H9 (cell line): ENCODE measurements at regions not wholly inside any gene's neighbourhood (a gene's known extent, or its start where the extent isn't known, plus 50 kb on each side); places are given as distances from the start of the nearest gene placed in this dataset.

Experiments used
- DNase-seq: peaks from one replicate; pipeline ENCODE4 v3.0.0-alpha.2; 2017
- H2AFZ ChIP-seq: one replicate; pipeline ENCODE4 v1.6.1; 2013; ENCODE audit warnings: mild to moderate bottlenecking, low read length, control low read depth, moderate library complexity
- H2AK5ac ChIP-seq: 2 replicates; pipeline ENCODE4 v1.6.1; 2013; ENCODE audit warnings: low read length, control low read depth, mixed read lengths; ENCODE audit not compliant: insufficient read length
- H2BK120ac ChIP-seq: one replicate; pipeline ENCODE4 v1.6.1; 2013; ENCODE audit warnings: low read depth, mild to moderate bottlenecking, low read length, control low read depth, inconsistent platforms; ENCODE audit not compliant: poor library complexity, severe bottlenecking
- H2BK12ac ChIP-seq: 2 replicates; pipeline ENCODE4 v1.6.1; 2013; ENCODE audit warnings: low read length, control low read depth, mixed read lengths, low read depth; ENCODE audit not compliant: insufficient read length
- H2BK15ac ChIP-seq: 2 replicates; pipeline ENCODE4 v1.6.1; 2013; ENCODE audit warnings: low read depth, low read length, control low read depth
- H2BK20ac ChIP-seq: one replicate; pipeline ENCODE4 v1.6.1; 2013; ENCODE audit warnings: low read depth, mild to moderate bottlenecking, low read length, control low read depth, inconsistent platforms; ENCODE audit not compliant: poor library complexity, severe bottlenecking
- H2BK5ac ChIP-seq: 2 replicates; pipeline ENCODE4 v1.6.1; 2013; ENCODE audit warnings: low read length, control low read depth, mixed read lengths; ENCODE audit not compliant: insufficient read length
- H3K14ac ChIP-seq: 2 replicates; pipeline ENCODE4 v1.6.1; 2013; ENCODE audit warnings: low read length, control low read depth; ENCODE audit not compliant: insufficient read depth
- H3K18ac ChIP-seq: 2 replicates; pipeline ENCODE4 v1.6.1; 2013; ENCODE audit warnings: low read depth, mild to moderate bottlenecking, mixed read lengths, low read length, control low read depth; ENCODE audit not compliant: insufficient read length
- H3K23ac ChIP-seq: 2 replicates; pipeline ENCODE4 v1.6.1; 2013; ENCODE audit warnings: low read length, control low read depth, mixed read lengths, low read depth; ENCODE audit not compliant: insufficient read length
- H3K23me2 ChIP-seq: 2 replicates; pipeline ENCODE4 v1.6.1; 2013; ENCODE audit warnings: low read depth, mild to moderate bottlenecking, mixed read lengths, low read length, control low read depth; ENCODE audit not compliant: insufficient read length, poor library complexity, severe bottlenecking
- H3K27ac ChIP-seq: 2 replicates; pipeline ENCODE4 v1.5.1; 2013; ENCODE audit warnings: low read length, control low read depth, mixed read lengths, low read depth; ENCODE audit not compliant: insufficient read length
- H3K27me3 ChIP-seq: 2 replicates; pipeline ENCODE4 v1.6.1; 2013; ENCODE audit warnings: low read length, control low read depth, inconsistent platforms; ENCODE audit not compliant: insufficient read depth
- H3K4ac ChIP-seq: 2 replicates; pipeline ENCODE4 v1.6.1; 2013; ENCODE audit warnings: low read depth, mild to moderate bottlenecking, control low read depth, inconsistent platforms, low read length, moderate library complexity
- H3K4me1 ChIP-seq: 2 replicates; pipeline ENCODE4 v1.6.1; 2013; ENCODE audit warnings: low read length, control low read depth, inconsistent platforms; ENCODE audit not compliant: insufficient read depth
- H3K4me2 ChIP-seq: 2 replicates; pipeline ENCODE4 v1.6.1; 2013; ENCODE audit warnings: low read length, control low read depth, mixed read lengths; ENCODE audit not compliant: insufficient read length, insufficient read depth
- H3K56ac ChIP-seq: 2 replicates; pipeline ENCODE4 v1.6.1; 2013; ENCODE audit warnings: low read depth, mild to moderate bottlenecking, mixed read lengths, low read length, control low read depth; ENCODE audit not compliant: insufficient read length
- H3K79me1 ChIP-seq: 2 replicates; pipeline ENCODE4 v1.6.1; 2013; ENCODE audit warnings: low read depth, mild to moderate bottlenecking, moderate library complexity, low read length, control low read depth, inconsistent platforms; ENCODE audit not compliant: insufficient read depth, poor library complexity, severe bottlenecking
- H3K79me2 ChIP-seq: 2 replicates; pipeline ENCODE4 v1.6.1; 2013; ENCODE audit warnings: low read length, control low read depth, inconsistent platforms; ENCODE audit not compliant: insufficient read depth
- H3K9ac ChIP-seq: 2 replicates; pipeline ENCODE4 v1.6.1; 2013; ENCODE audit warnings: low read length, control low read depth, mixed read lengths; ENCODE audit not compliant: insufficient read length; ENCODE audit errors: extremely low read depth
- H3K9me3 ChIP-seq: one replicate; pipeline ENCODE4 v1.6.1; 2013; ENCODE audit warnings: low read depth, low read length, inconsistent platforms; ENCODE audit not compliant: control insufficient read depth
- H3T11ph ChIP-seq: one replicate; pipeline ENCODE4 v1.6.1; 2013; ENCODE audit warnings: mild to moderate bottlenecking, low read length, control low read depth, inconsistent platforms
- H4K20me1 ChIP-seq: one replicate; pipeline ENCODE4 v1.6.1; 2013; ENCODE audit not compliant: control insufficient read depth, insufficient read length, insufficient read depth
- H4K5ac ChIP-seq: 2 replicates; pipeline ENCODE4 v1.6.1; 2013; ENCODE audit warnings: low read depth, mild to moderate bottlenecking, mixed read lengths, low read length, control low read depth; ENCODE audit not compliant: insufficient read length
- H4K8ac ChIP-seq: replicated peaks from 2 replicates; pipeline ENCODE4 v1.6.1; 2013; ENCODE audit warnings: low read length, control low read depth, mixed read lengths, low read depth; ENCODE audit not compliant: insufficient read length
- H4K91ac ChIP-seq: 2 replicates; pipeline ENCODE4 v1.6.1; 2013; ENCODE audit warnings: low read depth, mild to moderate bottlenecking, moderate library complexity, mixed read lengths, low read length, control low read depth; ENCODE audit not compliant: insufficient read length
- H3K27ac Mint-ChIP-seq, 3 experiments: 2 replicates in 2 of 3; 3 replicates in 1 of 3; pipeline ENCODE4 v1.8.0; 2020 to 2021; ENCODE audit warnings: mixed read lengths in 3 of 3, mild to moderate bottlenecking in 1 of 3, moderate library complexity in 1 of 3
- H3K27me3 Mint-ChIP-seq: 2 replicates; pipeline ENCODE4 v1.8.0; 2021; ENCODE audit warnings: low read depth, mild to moderate bottlenecking, moderate library complexity, mixed read lengths
- H3K36me3 Mint-ChIP-seq, 3 experiments: 2 replicates in 2 of 3; 3 replicates in 1 of 3; pipeline ENCODE4 v1.8.0; 2020 to 2021; ENCODE audit warnings: low read depth in 3 of 3, mixed read lengths in 3 of 3; ENCODE audit not compliant: insufficient read depth in 1 of 3
- H3K4me1 Mint-ChIP-seq, 2 experiments: 2 replicates each; pipeline ENCODE4 v1.8.0; 2020; ENCODE audit warnings: mixed read lengths in 2 of 2
- H3K4me3 Mint-ChIP-seq, 2 experiments: 2 replicates in 1 of 2; 3 replicates in 1 of 2; pipeline ENCODE4 v1.8.0; 2020 to 2021; ENCODE audit warnings: mild to moderate bottlenecking in 2 of 2, mixed read lengths in 2 of 2, moderate library complexity in 1 of 2
- H3K9me3 Mint-ChIP-seq, 2 experiments: 2 replicates in 1 of 2; 3 replicates in 1 of 2; pipeline ENCODE4 v1.8.0; 2020; ENCODE audit warnings: mild to moderate bottlenecking in 2 of 2, mixed read lengths in 2 of 2, moderate library complexity in 1 of 2
- WGBS: extraction: QIAGEN DNeasy Blood & Tissue Kit; methylation state at CpG from one replicate; pipeline ENCODE4 v1.1.7; 2013; ENCODE audit warnings: missing lambda C conversion rate, low lambda C conversion rate, mixed read lengths; ENCODE audit not compliant: insufficient read length; ENCODE audit errors: extremely low coverage; 5-methylcytosine and 5-hydroxymethylcytosine counted together
- TF ChIP-seq, protein P1 (sequence below): fragments of 200-600 bp; sonication (generic); conservative IDR thresholded peaks from 3 replicates; pipeline ENCODE4 v1.8.0; 2021; ENCODE audit warnings: antibody characterized with exemption, mild to moderate bottlenecking

- H3K4me1 ChIP-seq, result no peaks in the 10 kb centered on the region
- Mint-ChIP-seq H3K4me3 (no peak overlapping the region), H3K36me3 (no peaks in the 10 kb centered on the region; a peak in 1 of 7 replicates), H3K9me3 (no peaks in the 10 kb centered on the region; a peak in 2 of 5 replicates), H3K27me3 (no peaks in the 10 kb centered on the region), H3K4me1 (peaks cover 13 to 15% of the 10 kb centered on the region in 2 experiments), H3K27ac (peak overlapping the region in 1 of 3 experiments; percentile 68; a peak in 2 of 7 replicates)
- WGBS, result no CpG with 5 or more reads among the region's 4 CpGs
- no peaks in the 10 kb centered on the region for H3K9me3 ChIP-seq
- TF ChIP-seq, protein P1, sequence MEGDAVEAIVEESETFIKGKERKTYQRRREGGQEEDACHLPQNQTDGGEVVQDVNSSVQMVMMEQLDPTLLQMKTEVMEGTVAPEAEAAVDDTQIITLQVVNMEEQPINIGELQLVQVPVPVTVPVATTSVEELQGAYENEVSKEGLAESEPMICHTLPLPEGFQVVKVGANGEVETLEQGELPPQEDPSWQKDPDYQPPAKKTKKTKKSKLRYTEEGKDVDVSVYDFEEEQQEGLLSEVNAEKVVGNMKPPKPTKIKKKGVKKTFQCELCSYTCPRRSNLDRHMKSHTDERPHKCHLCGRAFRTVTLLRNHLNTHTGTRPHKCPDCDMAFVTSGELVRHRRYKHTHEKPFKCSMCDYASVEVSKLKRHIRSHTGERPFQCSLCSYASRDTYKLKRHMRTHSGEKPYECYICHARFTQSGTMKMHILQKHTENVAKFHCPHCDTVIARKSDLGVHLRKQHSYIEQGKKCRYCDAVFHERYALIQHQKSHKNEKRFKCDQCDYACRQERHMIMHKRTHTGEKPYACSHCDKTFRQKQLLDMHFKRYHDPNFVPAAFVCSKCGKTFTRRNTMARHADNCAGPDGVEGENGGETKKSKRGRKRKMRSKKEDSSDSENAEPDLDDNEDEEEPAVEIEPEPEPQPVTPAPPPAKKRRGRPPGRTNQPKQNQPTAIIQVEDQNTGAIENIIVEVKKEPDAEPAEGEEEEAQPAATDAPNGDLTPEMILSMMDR, result no peak
- H3K9ac ChIP-seq, result no peak overlapping the region
- no peak overlapping the region for H3K27ac ChIP-seq
- H4K20me1 ChIP-seq, result no peaks in the 10 kb centered on the region
- H2BK20ac ChIP-seq, result no peak overlapping the region
- no peaks in the 10 kb centered on the region for H3K27me3 ChIP-seq
- H2BK15ac ChIP-seq, result no peak overlapping the region
- H4K5ac ChIP-seq, result no peak overlapping the region
- H4K8ac ChIP-seq, result no peak overlapping the region
- no peak overlapping the region for H3K23ac ChIP-seq
- no peak overlapping the region for H2BK120ac ChIP-seq
- H3K18ac ChIP-seq, result no peak overlapping the region
- no peak overlapping the region for H2BK5ac ChIP-seq
- no peak overlapping the region for H3K4ac ChIP-seq
- no peak overlapping the region for H2AFZ ChIP-seq
- no peak overlapping the region for H3K4me2 ChIP-seq
- no peaks in the 10 kb centered on the region for H3K79me1 ChIP-seq
- no peak overlapping the region for H3T11ph ChIP-seq
- H4K91ac ChIP-seq, result no peak overlapping the region
- no peak overlapping the region for H3K56ac ChIP-seq
- H2AK5ac ChIP-seq, result no peak overlapping the region
- no peaks in the 10 kb centered on the region for H3K79me2 ChIP-seq
- no peaks in the 10 kb centered on the region for H3K23me2 ChIP-seq
- no peak overlapping the region for H3K14ac ChIP-seq
- no peak overlapping the region for H2BK12ac ChIP-seq
- no peak for DNase-seq
Measured at GRCh38 chr19:31963746-31964145, 381.7 kb upstream of the ZNF507 start.
